GM12892 (cell line): ENCODE measurements at regions not wholly inside any gene's neighbourhood (a gene's known extent, or its start where the extent isn't known, plus 50 kb on each side); places are given as distances from the start of the nearest gene placed in this dataset.

ENCODE experiments used
- POLR2A ChIP-seq: IDR thresholded peaks from 2 replicates; pipeline ENCODE4 v1.6.1; 2011; ENCODE audit warnings: low read depth, low read length, control low read depth
- POLR2AphosphoS5 ChIP-seq: IDR thresholded peaks from 2 replicates; pipeline ENCODE4 v1.6.1; 2011; ENCODE audit warnings: low read depth, low read length, control low read depth
- TAF1 ChIP-seq: IDR thresholded peaks from 2 replicates; pipeline ENCODE4 v1.6.1; 2011; ENCODE audit warnings: low read depth, mild to moderate bottlenecking, control low read depth, low read length, borderline replicate concordance

- TF ChIP-seq POLR2AphosphoS5 (no peak), POLR2A (no peak), TAF1 (no peak)
Measured at GRCh38 chr3:103470498-103470897, 1035.7 kb downstream of the ZPLD1 start.
